ENCODE measurements at regions not wholly inside any gene's neighbourhood (a gene's known extent, or its start where the extent isn't known, plus 50 kb on each side); places are given as distances from the start of the nearest gene placed in this dataset.

DNA sequence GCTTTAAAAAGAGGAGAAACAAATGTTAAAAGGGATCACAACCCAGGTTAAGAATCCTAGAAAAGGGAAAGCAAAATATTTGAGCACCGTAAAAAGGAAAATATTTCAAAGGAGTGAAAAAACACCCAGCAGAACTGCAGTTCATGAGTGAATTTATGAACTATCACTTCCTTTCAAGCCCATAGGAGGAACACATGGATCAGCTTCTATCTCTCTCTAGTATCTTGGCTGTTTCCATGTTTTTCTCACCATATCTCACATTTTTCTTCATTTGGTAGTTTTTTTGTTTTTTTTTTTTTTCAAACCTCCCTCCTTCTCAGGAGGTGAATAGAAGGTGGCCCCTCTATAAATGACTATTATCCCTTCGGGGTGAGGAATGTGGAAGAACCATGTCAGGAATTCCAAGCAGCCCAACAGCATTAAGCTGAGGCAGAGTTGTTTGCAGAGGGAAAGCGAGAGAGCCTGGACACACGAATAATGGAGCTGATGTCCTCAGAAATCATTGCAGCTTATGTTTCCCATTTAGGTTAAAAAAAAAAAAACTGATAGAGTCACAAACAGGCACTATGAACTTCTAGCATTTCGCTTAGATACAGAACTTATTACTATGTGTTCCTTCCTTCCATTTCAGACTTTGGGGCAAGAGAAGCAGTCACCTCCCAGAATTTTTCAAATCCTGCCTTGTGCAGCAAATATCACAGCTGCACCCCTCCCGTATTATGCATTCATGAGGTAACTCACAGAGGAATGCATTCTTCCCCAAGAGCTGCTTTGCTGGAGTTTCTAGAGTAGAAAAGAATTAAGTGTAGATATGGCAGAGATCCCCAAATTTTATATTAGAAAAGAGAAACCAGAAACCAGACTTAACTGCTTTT lies 315.6 kb downstream of the IRS1 start:
- H3K79me2 ChIP-seq (ENCODE audit: insufficient read depth, low read length), result no peaks in the 10 kb centered on the region
- no peak overlapping the region for H3K27ac ChIP-seq (ENCODE audit: low read length)
- H3K4me2 ChIP-seq (ENCODE audit: insufficient read depth, low read length), result no peak overlapping the region
- no peak overlapping the region for H2AFZ ChIP-seq (ENCODE audit: low read depth, low read length)
- no peaks in the 10 kb centered on the region for H3K27me3 ChIP-seq (ENCODE audit: insufficient read depth, low read length, poor library complexity)
- H3K4me1 ChIP-seq (ENCODE audit: insufficient read depth, low read length), result no peaks in the 10 kb centered on the region
- H3K36me3 ChIP-seq (ENCODE audit: insufficient read depth, low read length), result no peaks in the 10 kb centered on the region
- TF ChIP-seq, protein P1, sequence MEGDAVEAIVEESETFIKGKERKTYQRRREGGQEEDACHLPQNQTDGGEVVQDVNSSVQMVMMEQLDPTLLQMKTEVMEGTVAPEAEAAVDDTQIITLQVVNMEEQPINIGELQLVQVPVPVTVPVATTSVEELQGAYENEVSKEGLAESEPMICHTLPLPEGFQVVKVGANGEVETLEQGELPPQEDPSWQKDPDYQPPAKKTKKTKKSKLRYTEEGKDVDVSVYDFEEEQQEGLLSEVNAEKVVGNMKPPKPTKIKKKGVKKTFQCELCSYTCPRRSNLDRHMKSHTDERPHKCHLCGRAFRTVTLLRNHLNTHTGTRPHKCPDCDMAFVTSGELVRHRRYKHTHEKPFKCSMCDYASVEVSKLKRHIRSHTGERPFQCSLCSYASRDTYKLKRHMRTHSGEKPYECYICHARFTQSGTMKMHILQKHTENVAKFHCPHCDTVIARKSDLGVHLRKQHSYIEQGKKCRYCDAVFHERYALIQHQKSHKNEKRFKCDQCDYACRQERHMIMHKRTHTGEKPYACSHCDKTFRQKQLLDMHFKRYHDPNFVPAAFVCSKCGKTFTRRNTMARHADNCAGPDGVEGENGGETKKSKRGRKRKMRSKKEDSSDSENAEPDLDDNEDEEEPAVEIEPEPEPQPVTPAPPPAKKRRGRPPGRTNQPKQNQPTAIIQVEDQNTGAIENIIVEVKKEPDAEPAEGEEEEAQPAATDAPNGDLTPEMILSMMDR (IDR thresholded peaks at IDR 0.05; ENCODE audit: borderline replicate concordance, extremely low read depth, low read length, poor library complexity, severe bottlenecking), result no peak
- no peak for TF ChIP-seq EZH2 (IDR thresholded peaks at IDR 0.05; ENCODE audit: borderline replicate concordance, low read depth, low read length, severe bottlenecking)
- H3K4me3 ChIP-seq (ENCODE audit: low read depth in 1 of 2, low read length in 2 of 2), result no peak overlapping the region
- ATAC-seq (ENCODE audit: insufficient read depth, low read depth), result no peak
- H3K9me3 ChIP-seq (ENCODE audit: insufficient read depth, low read length, severe bottlenecking), result no peaks in the 10 kb centered on the region
- no peak overlapping the region for H3K9ac ChIP-seq (ENCODE audit: low read depth, low read length)
- H4K20me1 ChIP-seq (ENCODE audit: insufficient read depth, low read length), result no peaks in the 10 kb centered on the region
- no peak for DNase-seq

- no peak overlapping the region for H3K4me2 ChIP-seq (ENCODE audit: insufficient read depth, low read length)
- H3K27ac ChIP-seq (ENCODE audit: low read length), result no peak overlapping the region
- DNase-seq, result no peak
- ATAC-seq (ENCODE audit: insufficient read depth, low read depth), result peak; percentile 44; the same call in 1 of the 3 replicates
- no peak overlapping the region for H3K4me3 ChIP-seq (ENCODE audit: low read depth in 1 of 2, low read length in 2 of 2)
- H3K27me3 ChIP-seq (ENCODE audit: insufficient read depth, low read length, poor library complexity), result no peaks in the 10 kb centered on the region
- no peaks in the 10 kb centered on the region for H3K4me1 ChIP-seq (ENCODE audit: insufficient read depth, low read length)
- H2AFZ ChIP-seq (ENCODE audit: low read depth, low read length), result no peak overlapping the region
- TF ChIP-seq EZH2 (IDR thresholded peaks at IDR 0.05; ENCODE audit: borderline replicate concordance, low read depth, low read length, severe bottlenecking), result no peak
- TF ChIP-seq, protein P1 (IDR thresholded peaks at IDR 0.05; ENCODE audit: borderline replicate concordance, extremely low read depth, low read length, poor library complexity, severe bottlenecking), result no peak
- no peaks in the 10 kb centered on the region for H3K9me3 ChIP-seq (ENCODE audit: insufficient read depth, low read length, severe bottlenecking)
- H3K9ac ChIP-seq (ENCODE audit: low read depth, low read length), result no peak overlapping the region
- H3K36me3 ChIP-seq (ENCODE audit: insufficient read depth, low read length), result no peaks in the 10 kb centered on the region
- no peaks in the 10 kb centered on the region for H4K20me1 ChIP-seq (ENCODE audit: insufficient read depth, low read length)
- no peaks in the 10 kb centered on the region for H3K79me2 ChIP-seq (ENCODE audit: insufficient read depth, low read length)
Measured at GRCh38 chr2:226483143-226483542, 316.5 kb downstream of the IRS1 start.

GRCh38 chr2:226478109-226478809 lies 321.4 kb downstream of the IRS1 start:
- Histone ChIP-seq H2AFZ (ENCODE audit: low read depth, low read length) (no peak overlapping the region), H3K4me3 (ENCODE audit: low read depth in 1 of 2, low read length in 2 of 2) (no peak overlapping the region), H3K27me3 (ENCODE audit: insufficient read depth, low read length, poor library complexity) (no peaks in the 10 kb centered on the region), H4K20me1 (ENCODE audit: insufficient read depth, low read length) (no peaks in the 10 kb centered on the region), H3K9me3 (ENCODE audit: insufficient read depth, low read length, severe bottlenecking) (no peaks in the 10 kb centered on the region), H3K4me1 (ENCODE audit: insufficient read depth, low read length) (no peaks in the 10 kb centered on the region), H3K36me3 (ENCODE audit: insufficient read depth, low read length) (no peaks in the 10 kb centered on the region), H3K79me2 (ENCODE audit: insufficient read depth, low read length) (no peaks in the 10 kb centered on the region), H3K27ac (ENCODE audit: low read length) (no peak overlapping the region), H3K9ac (ENCODE audit: low read depth, low read length) (no peak overlapping the region), H3K4me2 (ENCODE audit: insufficient read depth, low read length) (no peak overlapping the region)
- ATAC-seq (ENCODE audit: insufficient read depth, low read depth) (no peak), DNase-seq (no peak)
- no peak for TF ChIP-seq EZH2 (IDR thresholded peaks at IDR 0.05; ENCODE audit: borderline replicate concordance, low read depth, low read length, severe bottlenecking)
- TF ChIP-seq, protein P1 (IDR thresholded peaks at IDR 0.05; ENCODE audit: borderline replicate concordance, extremely low read depth, low read length, poor library complexity, severe bottlenecking), result no peak
